ENCODE measurements at regions not wholly inside any gene's neighbourhood (a gene's known extent, or its start where the extent isn't known, plus 50 kb on each side); places are given as distances from the start of the nearest gene placed in this dataset.

- TF ChIP-seq CTCF (IDR thresholded peaks at IDR 0.05; ENCODE audit: low read depth, low read length): no peak
- no peak overlapping the region for H3K4me3 ChIP-seq (ENCODE audit: low read depth, low read length)
These were observed 213.8 kb upstream of the ACTBL2 start for GRCh38 chr5:57696389-57696769.

GRCh38 chr5:57695706-57696388 lies 213.2 kb upstream of the ACTBL2 start:
- H3K4me3 ChIP-seq (ENCODE audit: low read depth, low read length): no peak overlapping the region
- no peak for TF ChIP-seq CTCF (IDR thresholded peaks at IDR 0.05; ENCODE audit: low read depth, low read length)

GRCh38 chr5:57695179-57695578 lies 212.6 kb upstream of the ACTBL2 start:
- no peak overlapping the region for H3K4me3 ChIP-seq (ENCODE audit: low read depth, low read length)
- TF ChIP-seq CTCF (IDR thresholded peaks at IDR 0.05; ENCODE audit: low read depth, low read length): no peak

- no peak for TF ChIP-seq CTCF (IDR thresholded peaks at IDR 0.05; ENCODE audit: low read depth, low read length)
These were observed 211.1 kb upstream of the ACTBL2 start for GRCh38 chr5:57693488-57694305.

GRCh38 chr5:57692582-57693487 lies 210.2 kb upstream of the ACTBL2 start:
- no peak overlapping the region for H3K4me3 ChIP-seq (ENCODE audit: low read depth, low read length)
- no peak for TF ChIP-seq CTCF (IDR thresholded peaks at IDR 0.05; ENCODE audit: low read depth, low read length)

More at GRCh38 chr5:57693488-57694305, 211.1 kb upstream of the ACTBL2 start:
- H3K4me3 ChIP-seq (ENCODE audit: low read depth, low read length): no peak overlapping the region

GRCh38 chr5:57690724-57691123 lies 208.1 kb upstream of the ACTBL2 start:
- no peak for TF ChIP-seq CTCF (IDR thresholded peaks at IDR 0.05; ENCODE audit: low read depth, low read length)
- H3K4me3 ChIP-seq (ENCODE audit: low read depth, low read length): no peak overlapping the region
